ENCODE measurements at regions not wholly inside any gene's neighbourhood (a gene's known extent, or its start where the extent isn't known, plus 50 kb on each side); places are given as distances from the start of the nearest gene placed in this dataset.

DNA sequence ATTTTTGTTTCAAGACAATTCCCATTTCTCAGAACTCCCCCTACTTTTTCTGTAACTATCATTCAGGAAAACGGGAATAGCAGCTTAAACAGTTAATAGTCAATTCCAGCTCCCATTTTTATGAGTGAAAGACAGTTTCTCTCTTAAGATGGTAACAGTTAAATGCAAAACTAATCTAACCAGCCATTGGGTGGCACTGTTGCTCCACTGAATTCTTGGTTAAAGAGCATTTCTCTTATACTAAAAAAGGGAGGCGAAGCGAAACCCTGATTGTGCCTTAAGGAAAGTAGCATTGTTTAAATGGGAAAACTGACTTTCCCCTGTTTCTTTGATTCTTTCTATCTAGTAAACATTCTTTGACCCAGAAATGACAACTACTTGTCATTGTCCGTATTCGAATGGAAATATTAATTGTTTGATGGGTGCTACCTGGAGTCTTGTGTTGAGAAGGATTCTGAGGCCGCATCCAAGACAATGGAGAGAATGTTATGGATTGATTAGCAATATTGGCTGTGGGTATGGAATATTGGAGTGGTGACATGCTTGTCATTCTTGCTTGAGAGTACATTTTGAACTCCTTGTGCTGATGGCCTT, 507.8 kb downstream of the MAT2B start:
- TF ChIP-seq, protein P1, sequence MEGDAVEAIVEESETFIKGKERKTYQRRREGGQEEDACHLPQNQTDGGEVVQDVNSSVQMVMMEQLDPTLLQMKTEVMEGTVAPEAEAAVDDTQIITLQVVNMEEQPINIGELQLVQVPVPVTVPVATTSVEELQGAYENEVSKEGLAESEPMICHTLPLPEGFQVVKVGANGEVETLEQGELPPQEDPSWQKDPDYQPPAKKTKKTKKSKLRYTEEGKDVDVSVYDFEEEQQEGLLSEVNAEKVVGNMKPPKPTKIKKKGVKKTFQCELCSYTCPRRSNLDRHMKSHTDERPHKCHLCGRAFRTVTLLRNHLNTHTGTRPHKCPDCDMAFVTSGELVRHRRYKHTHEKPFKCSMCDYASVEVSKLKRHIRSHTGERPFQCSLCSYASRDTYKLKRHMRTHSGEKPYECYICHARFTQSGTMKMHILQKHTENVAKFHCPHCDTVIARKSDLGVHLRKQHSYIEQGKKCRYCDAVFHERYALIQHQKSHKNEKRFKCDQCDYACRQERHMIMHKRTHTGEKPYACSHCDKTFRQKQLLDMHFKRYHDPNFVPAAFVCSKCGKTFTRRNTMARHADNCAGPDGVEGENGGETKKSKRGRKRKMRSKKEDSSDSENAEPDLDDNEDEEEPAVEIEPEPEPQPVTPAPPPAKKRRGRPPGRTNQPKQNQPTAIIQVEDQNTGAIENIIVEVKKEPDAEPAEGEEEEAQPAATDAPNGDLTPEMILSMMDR (IDR thresholded peaks at IDR 0.05) = peak; percentile 83
- no peak for TF ChIP-seq ZFX (IDR thresholded peaks at IDR 0.05; ENCODE audit: borderline replicate concordance)

DNA sequence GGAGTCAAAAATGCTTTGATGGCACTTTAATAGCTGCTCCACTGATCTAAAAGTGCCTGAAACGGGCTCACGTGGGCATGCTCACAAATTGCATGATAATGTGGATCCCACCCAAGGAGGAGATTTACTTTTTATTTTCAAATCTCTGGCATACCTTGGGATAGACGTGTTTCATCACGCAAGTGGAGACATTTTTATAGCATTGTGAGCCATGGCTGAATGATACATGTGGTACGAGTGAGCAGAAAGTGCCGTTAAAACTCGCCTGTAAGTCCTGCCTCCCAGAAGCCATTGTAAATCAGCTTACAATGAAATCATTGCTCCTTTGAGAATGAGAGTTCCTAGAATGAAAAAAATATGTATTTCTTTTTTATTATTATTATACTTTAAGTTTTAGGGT, 514.7 kb downstream of the MAT2B start:
- TF ChIP-seq, protein P1 (IDR thresholded peaks at IDR 0.05) = no peak
- TF ChIP-seq ZFX (IDR thresholded peaks at IDR 0.05; ENCODE audit: borderline replicate concordance) = no peak
- H3K27ac ChIP-seq = no peak overlapping the region

More for the DNA sequence above, 507.8 kb downstream of the MAT2B start:
- H3K27ac ChIP-seq = 0 out of 2 replicates have a peak overlapping the region, but pooled peaks have one; percentile 19

DNA sequence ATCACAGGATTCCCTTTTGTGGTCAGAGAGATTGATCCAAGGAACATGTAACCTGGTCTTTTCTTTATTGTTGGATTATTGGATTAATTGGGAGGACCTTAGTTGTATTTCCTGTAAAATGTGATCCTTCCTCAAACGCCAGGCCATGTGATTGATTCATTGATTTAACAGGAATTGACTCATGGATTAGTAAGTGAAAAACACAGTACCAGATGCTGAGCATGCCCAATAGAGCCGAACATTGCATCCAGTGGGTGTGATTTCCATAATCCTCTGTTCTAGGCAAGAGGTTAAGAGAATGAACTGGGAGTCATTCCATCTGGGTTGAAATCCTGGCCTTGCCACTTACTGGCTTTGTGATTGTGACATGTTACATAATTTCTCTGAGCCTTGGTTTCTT, 522.3 kb downstream of the MAT2B start:
- TF ChIP-seq ZFX (IDR thresholded peaks at IDR 0.05; ENCODE audit: borderline replicate concordance) = no peak
- TF ChIP-seq, protein P1 (IDR thresholded peaks at IDR 0.05) = no peak
- no peak overlapping the region for H3K27ac ChIP-seq

DNA sequence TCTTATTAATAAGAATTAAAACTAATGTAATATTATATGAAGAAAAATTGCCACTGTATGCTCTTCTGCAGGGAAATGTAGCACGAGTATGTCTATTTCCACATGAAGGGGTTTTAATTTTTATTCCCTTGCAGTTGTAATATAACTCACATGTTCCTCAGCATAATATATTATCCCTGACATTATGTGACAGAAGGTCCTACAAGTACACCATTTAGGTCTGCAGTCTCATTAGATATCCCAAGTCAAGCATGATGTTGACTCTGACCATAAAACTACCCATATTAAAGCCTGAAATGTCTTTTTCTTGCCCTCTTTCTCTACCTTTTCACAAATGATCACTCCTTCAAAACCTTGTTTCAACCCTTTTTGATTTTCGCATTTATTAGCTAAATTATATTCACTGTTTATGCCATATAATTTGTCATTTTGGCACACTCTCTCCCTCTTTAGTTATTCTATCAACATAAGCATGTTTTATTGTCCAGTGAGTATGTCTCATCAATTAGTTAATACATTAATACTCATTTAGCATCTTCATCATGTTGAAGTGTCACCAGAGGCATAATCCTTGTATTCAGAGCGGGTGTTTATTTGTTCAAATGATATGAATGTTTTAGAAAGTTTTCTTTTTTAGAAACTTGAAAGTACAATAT, 532.8 kb downstream of the MAT2B start:
- H3K27ac ChIP-seq = no peak overlapping the region
- TF ChIP-seq ZFX (IDR thresholded peaks at IDR 0.05; ENCODE audit: borderline replicate concordance) = no peak
- TF ChIP-seq, protein P1 (IDR thresholded peaks at IDR 0.05) = no peak

DNA sequence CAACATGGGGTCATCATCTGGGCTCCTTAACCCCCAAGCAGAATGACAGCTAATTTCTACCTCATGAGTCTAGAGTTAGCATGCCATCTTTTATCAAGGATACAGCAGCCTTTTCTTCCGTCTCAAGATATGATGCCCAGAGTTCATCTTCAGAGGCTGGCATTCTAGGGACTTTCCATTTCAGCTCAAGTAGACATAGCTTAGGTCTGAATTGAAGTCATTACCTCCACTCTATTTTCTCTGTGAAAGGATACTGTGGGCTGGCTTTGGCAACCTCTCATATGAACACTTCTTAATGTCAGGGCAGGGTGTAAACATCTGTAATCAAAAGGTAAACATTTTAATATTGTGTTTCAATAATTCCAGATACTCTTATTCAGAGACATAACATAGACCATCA, 535.7 kb downstream of the MAT2B start:
- TF ChIP-seq ZFX (IDR thresholded peaks at IDR 0.05; ENCODE audit: borderline replicate concordance) = no peak
- TF ChIP-seq, protein P1 (IDR thresholded peaks at IDR 0.05) = no peak
- no peak overlapping the region for H3K27ac ChIP-seq

DNA sequence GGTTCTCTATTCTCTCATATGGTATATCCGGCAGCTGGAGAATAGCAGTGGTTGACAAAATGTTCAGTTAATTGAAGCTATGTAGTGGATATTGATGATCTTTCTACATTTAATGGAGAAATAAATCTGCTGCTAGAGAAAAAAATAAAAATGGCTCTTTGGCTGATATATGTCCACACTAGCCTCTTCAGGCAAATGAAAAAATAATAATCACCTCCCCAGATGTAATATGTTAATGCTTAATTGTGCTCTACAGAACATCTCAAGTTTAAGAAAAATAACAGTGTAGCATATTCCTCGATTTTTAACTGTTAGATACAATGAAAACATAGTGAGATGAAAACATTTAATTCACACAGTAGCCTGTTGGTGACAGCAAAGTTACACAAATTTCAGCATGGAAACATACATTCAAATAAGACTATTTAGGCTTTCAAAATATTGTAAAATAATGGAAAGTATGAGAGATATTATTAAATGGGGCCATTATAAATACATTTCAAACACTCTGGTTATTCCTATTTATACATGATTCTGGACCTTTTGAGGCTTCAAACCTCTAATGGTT, 543.0 kb downstream of the MAT2B start:
- TF ChIP-seq, protein P1 (IDR thresholded peaks at IDR 0.05) = peak; percentile 33; the same call in 1 of the 2 replicates
- TF ChIP-seq ZFX (IDR thresholded peaks at IDR 0.05; ENCODE audit: borderline replicate concordance) = no peak
- no peak overlapping the region for H3K27ac ChIP-seq

GRCh38 chr5:164051745-164052144, 546.3 kb downstream of the MAT2B start:
- TF ChIP-seq, protein P1 (IDR thresholded peaks at IDR 0.05) = no peak
- TF ChIP-seq ZFX (IDR thresholded peaks at IDR 0.05; ENCODE audit: borderline replicate concordance) = no peak
- H3K27ac ChIP-seq = no peak overlapping the region
